Activated CD4-positive, alpha-beta T cell treated with anti-CD3 and anti-CD28 coated beads, Interleukin-2, amount 50 U/mL, for 16 hours (primary cell): ENCODE measurements at regions not wholly inside any gene's neighbourhood (a gene's known extent, or its start where the extent isn't known, plus 50 kb on each side); places are given as distances from the start of the nearest gene placed in this dataset.
A peak's percentile ranks its signal among the peaks of the same experiment; 100 is the strongest.

Experiments
- DNase-seq: peaks from one replicate; pipeline ENCODE4 v3.0.0-alpha.2; 2020

DNA sequence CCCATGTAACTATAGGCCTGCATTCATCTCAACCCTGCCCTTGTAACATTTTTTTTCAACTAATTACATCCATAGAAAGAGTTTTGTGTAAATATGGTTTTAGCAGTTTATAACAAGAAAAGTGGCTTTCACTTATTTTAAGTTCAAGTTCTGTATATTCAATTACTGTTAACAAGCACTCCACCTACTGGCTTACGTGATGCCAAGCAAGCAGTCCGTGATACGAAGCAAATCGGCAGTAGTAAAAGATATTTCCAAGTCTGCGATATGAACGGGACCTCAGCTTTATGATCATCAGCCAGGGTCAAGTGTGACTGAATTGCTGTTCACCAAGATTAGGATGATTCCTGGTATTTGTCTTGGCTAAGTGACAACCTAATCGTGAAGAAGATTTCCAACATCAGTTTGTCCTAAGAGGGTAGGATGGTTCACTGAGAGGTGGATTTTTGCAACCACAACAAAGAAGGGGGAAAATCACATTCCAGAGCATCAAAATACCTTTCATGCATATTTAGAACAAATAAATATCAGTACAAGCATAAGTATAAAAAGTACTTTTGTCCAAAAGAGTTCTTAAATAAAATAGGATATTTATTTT is 456.2 kb downstream of the FOXG1 start:
- DNase-seq, result peak; percentile 1

- DNase-seq, result no peak
Measured at GRCh38 chr14:29223947-29224346, 457.4 kb downstream of the FOXG1 start.

GRCh38 chr14:29227631-29228030 is 461.0 kb downstream of the FOXG1 start:
- no peak for DNase-seq

- no peak for DNase-seq
Measured at GRCh38 chr14:29232153-29232552, 465.6 kb downstream of the FOXG1 start.

DNA sequence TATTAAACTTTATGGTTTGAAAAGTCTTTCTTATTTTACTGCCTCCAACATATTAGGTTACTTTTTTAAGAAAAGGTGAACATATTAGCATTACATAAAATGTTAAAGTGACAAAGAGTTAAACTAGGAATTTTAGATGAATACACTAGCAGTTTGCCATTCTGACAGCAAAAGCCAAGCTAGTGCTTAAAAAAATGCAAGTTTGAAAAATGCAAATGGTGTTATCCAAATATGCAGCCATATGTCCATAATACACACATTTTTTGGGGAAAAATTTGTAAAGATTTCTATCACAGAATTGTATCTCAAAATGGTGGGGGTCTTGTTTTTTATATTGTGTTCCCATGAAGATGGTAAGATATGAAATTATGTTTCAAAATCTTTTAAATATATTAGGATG is 466.1 kb downstream of the FOXG1 start:
- no peak for DNase-seq

DNA sequence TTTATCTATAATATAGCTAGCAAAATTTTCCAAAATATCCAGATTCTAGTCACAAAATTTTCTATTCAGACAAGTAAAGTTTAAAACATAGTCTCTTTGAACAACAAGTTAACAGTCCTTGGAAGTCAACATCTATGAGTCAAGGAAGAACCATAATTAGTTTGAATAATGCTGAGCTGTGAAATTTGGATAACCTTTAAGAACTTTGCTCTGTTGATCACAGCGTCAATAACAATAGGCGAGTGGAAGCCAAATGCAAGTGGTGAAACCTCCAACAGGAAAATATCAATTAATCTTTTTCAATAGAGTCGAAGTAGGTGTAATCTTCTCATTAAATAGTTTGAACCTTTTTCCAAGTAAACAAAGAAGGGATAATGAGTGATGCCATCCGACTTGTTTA is 466.6 kb downstream of the FOXG1 start:
- DNase-seq, result no peak

DNA sequence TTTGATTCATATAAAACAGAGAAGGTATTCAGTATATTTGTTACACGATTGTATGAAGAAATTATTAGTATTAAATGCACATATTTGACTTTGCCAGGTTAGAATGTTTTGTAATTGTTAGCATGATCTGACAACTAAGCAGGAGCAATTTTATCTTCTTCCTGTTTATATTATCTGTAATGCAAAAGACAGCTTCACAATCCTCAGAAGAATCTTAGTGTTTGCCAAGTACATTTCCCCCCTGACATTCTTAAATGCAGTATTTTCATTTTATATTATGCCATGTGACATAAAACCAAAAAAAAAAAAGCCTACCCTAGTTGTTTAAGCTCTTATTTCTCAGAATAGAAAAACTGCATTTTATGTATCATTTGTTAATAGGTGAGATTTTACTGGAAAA is 469.4 kb downstream of the FOXG1 start:
- DNase-seq, result no peak

- DNase-seq, result no peak
Measured at GRCh38 chr14:29236401-29236800, 469.8 kb downstream of the FOXG1 start.

GRCh38 chr14:29236848-29237247 is 470.3 kb downstream of the FOXG1 start:
- DNase-seq, result no peak

GRCh38 chr14:29240066-29240465 is 473.5 kb downstream of the FOXG1 start:
- no peak for DNase-seq

DNA sequence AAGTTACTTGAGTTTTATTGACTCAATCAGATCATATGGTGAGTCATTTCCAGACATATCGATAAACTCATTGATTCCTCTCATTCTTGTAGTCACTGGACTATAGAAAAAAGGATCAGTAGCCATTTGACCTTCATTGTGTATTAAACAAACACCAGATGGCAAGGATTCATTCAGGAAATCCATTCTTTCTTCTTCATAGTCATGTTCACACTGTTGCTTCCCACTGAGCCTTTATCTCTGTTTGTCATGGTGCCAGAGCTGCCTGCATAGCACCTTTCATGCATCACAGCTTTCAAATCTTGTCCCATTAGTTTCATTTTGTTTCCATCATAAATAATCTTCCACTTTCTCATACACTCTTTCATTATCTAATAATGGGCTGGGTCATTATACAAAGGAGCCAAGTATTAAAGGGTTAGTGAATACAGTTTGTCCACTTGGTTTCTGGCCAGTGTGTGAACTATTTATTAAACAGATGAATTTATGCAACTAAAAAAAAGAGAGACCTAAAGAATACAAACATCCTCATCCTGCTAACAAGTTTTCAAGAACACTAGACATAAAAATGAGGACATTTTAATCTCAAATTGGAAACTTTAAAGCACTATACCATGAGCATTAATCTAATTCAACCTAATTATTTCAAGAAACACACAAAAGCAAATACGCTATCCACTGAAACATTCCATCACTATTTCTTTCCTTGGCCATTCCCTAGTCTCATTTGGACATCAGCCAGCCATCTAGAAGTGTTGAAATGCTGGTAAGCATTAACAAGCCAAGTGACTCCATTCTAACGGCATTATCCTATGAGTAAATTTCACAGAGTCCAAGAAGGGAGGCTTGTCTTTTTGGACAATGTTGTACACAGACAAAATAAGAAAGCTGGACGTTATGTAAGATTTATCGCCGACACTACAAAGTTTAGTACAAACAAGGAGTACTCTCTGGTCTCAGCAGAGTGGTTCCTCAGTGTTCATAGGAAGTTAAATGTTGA is 476.5 kb downstream of the FOXG1 start:
- no peak for DNase-seq

DNA sequence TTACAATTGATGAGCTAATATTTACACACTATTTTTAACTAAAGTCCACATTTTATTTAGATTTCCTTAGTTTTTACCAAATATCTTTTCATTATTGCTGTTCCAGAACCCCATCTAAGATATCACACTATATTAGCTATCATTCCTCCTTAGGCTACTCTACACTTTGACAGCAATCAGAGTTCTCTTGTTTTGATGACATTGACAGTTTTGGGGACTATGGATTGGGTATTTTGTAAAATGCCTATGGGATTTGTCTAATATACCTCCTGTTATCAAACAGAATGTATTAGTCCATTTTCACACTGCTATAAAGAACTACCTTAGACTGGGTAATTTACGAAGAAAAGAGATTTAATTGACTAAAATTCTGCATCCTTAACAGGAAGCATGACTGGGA is 489.1 kb downstream of the FOXG1 start:
- no peak for DNase-seq

DNA sequence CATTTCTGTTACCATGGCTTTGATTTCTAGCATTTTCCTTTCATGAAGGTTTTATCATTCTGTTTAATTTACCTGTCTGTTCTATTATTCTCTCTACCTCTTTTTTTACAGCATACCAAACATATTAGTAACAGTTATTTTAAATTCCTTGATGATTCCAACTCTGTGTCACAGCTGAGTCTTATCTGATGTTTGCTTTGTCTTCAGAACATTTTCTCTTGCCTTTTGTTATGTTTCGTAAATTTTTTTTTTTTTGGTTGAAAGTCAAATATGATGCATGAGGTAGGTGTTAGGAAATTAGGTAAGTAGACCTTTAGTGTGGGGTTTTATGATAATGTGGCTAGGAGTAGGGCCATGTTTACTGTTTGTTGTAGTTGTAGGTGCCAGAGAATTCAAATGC is 496.4 kb downstream of the FOXG1 start:
- DNase-seq, result no peak

GRCh38 chr14:29264865-29265264 is 498.3 kb downstream of the FOXG1 start:
- DNase-seq, result no peak

- no peak for DNase-seq
Measured at GRCh38 chr14:29265852-29266251, 499.3 kb downstream of the FOXG1 start.

DNA sequence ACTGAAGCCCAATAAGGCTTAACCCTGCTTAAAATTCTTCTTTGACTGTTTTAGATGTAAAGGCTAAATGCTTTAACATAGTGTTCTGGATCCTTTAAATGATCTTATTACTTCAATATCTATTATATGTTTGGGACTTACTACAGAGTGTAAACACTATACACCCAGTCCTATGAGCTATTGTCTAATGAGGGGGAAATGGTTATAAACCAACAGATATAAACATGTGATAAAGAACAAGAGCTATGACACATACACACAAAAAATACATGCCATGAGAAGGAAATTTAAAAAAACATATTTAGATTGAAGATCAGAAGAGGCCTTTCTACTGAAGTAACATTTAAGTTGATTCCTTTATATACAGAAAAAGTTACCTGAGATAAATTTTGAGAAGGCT is 505.1 kb downstream of the FOXG1 start:
- no peak for DNase-seq

DNA sequence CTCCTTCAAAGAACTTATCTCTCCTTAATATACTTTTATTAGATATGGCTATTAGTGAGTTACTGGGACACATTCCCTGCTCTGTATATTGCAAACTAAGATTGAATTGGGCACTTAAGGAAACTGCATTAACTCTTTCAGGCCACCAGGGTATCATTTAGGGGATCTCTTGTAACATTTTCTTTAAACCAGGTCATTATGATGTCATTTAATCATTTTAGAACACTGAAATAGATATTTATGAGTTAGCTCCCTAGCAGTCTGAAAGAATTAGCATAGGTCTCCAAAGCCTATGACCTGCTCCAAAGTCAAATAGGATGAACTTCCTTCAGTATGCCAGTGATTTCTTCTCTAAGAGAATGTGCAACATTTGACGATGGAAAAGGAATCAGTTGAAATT is 506.9 kb downstream of the FOXG1 start:
- DNase-seq, result no peak

DNA sequence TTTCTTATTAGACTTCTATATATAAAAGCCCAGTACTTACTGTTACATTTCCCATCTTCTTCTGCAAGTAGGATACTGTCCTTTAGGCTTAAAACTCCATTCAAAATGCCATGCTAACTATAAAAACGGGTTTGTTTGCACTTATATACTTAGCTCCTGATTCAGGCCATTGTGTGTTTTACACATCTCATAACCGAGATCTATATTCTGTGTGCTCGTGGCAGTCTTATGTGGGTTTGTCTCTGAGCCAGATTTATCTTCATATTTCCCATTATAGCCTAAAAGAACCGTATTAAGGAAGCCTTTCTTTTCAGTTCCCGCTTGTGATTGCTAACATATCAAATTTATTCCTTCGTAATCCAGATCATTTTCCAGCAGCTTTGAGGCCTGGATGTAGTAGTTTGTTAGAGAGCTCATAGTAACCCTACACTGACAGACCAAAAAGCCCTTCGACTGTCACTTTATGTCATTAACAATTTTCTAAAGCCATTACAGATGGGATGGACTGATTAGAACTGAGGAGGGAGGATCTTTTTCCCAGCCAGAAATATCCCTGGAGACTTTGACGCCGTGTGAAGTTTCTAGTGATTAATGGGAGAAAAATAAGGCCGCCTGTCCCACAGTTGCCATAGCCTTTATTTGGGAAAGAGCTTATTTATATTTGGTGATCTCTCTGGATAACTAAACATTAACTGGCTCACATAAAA is 508.5 kb downstream of the FOXG1 start:
- no peak for DNase-seq

- DNase-seq, result no peak
Measured at GRCh38 chr14:29278301-29279263, 512.0 kb downstream of the FOXG1 start.

- no peak for DNase-seq
Measured at GRCh38 chr14:29282169-29282568, 515.6 kb downstream of the FOXG1 start.

GRCh38 chr14:29290441-29290840 is 523.9 kb downstream of the FOXG1 start:
- DNase-seq, result no peak

GRCh38 chr14:29299372-29299771 is 532.8 kb downstream of the FOXG1 start:
- DNase-seq, result no peak

DNA sequence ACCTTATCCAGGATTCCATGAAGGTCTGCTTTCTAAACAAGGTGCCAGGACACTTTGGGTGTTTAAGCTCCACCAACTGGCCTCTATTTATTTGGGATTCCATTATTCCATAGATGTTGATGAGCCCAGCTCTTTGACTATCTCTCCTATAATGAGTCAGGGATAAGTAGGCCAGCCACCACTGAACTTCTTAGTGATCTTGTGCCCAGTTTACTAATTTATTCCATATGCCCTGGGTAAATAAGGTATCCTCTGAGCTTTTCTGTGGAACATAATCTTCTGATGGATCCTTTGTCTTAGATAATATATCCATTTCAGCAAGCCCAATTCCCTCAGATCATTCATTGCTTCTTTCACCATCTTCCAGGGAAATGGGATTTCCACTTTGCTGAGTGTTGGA is 535.0 kb downstream of the FOXG1 start:
- DNase-seq, result no peak
